ENCODE measurements at regions not wholly inside any gene's neighbourhood (a gene's known extent, or its start where the extent isn't known, plus 50 kb on each side); places are given as distances from the start of the nearest gene placed in this dataset.

GRCh38 chrX:39150220-39150619, 349.0 kb downstream of the MID1IP1 start:
- no peak overlapping the region for H4K5ac ChIP-seq (ENCODE audit: low read depth, low read length)
- no peak overlapping the region for H3K9ac ChIP-seq (ENCODE audit: low read depth, low read length)
- ChIA-PET CTCF (no interaction called here), POLR2A (ENCODE audit: unreplicated experiment) (no interaction called here)
- H3K27me3 ChIP-seq (ENCODE audit: control insufficient read depth, insufficient read depth, low read length) = peaks cover 24% of the 10 kb centered on the region
- no peak overlapping the region for H2AK9ac ChIP-seq (replicated peaks; ENCODE audit: low read depth, low read length, poor library complexity)
- no peak overlapping the region for H3K23ac ChIP-seq (ENCODE audit: low read depth, low read length)
- H3K9me3 ChIP-seq (ENCODE audit: control insufficient read depth, insufficient read depth, low read length) = no peaks in the 10 kb centered on the region
- no peak overlapping the region for H4K8ac ChIP-seq (ENCODE audit: low read depth in 2 of 2, low read length in 2 of 2)
- no peaks in the 10 kb centered on the region for H4K20me1 ChIP-seq (ENCODE audit: insufficient read depth, low read length)
- dilution Hi-C loops (cut with HindIII; ENCODE audit: low sequenced_read_pairs, unreplicated experiment) = no loop called here
- no peak overlapping the region for H2BK15ac ChIP-seq (ENCODE audit: low read depth, low read length)
- H3K9me1 ChIP-seq (ENCODE audit: insufficient read depth, low read length) = no peaks in the 10 kb centered on the region
- H2AFZ ChIP-seq (replicated peaks; ENCODE audit: low read length, poor library complexity) = no peak overlapping the region
- intact Hi-C loops (cut with micrococcal nuclease) = loop anchor here (5.0 kb wide), 1 partner anchor 488 kb away; no protein-coding TSS in a partner anchor
- no peak overlapping the region for H3K4me3 ChIP-seq (ENCODE audit: insufficient read depth, low read depth, low read length)
- H4K91ac ChIP-seq (ENCODE audit: insufficient read depth, low read depth, low read length) = no peak overlapping the region
- WGBS, 2 experiments (ENCODE audit: extremely low coverage in 2 of 2, insufficient read length in 1 of 2) = no CpG with 5 or more reads among the region's 5 CpGs
- H3K4ac ChIP-seq (ENCODE audit: low read depth, low read length) = no peak overlapping the region
- H3K18ac ChIP-seq (ENCODE audit: low read depth, low read length) = no peak overlapping the region
- ATAC-seq (ENCODE audit: low read depth) (no peak), DNase-seq (no peak)
- no peak overlapping the region for H2BK120ac ChIP-seq (ENCODE audit: low read depth, low read length)
- no peak overlapping the region for H2BK20ac ChIP-seq (ENCODE audit: low read depth, low read length)
- no peak overlapping the region for H2AK5ac ChIP-seq (ENCODE audit: low read depth, low read length)
- H3K4me2 ChIP-seq (ENCODE audit: low read depth, low read length) = no peak overlapping the region
- no peaks in the 10 kb centered on the region for H3K36me3 ChIP-seq (ENCODE audit: control insufficient read depth, insufficient read depth, low read length)
- no peak overlapping the region for H3K56ac ChIP-seq (ENCODE audit: extremely low read depth, insufficient read depth, low read length)
- H3K27ac ChIP-seq (ENCODE audit: insufficient read depth, low read length) = no peak overlapping the region
- no peaks in the 10 kb centered on the region for H3K79me1 ChIP-seq (ENCODE audit: low read depth in 1 of 2, low read length in 2 of 2)
- no peaks in the 10 kb centered on the region for H3K4me1 ChIP-seq (ENCODE audit: control insufficient read depth, insufficient read depth, low read length)
- BruUV-seq (replicated peaks) = no TSS peak
- no peak overlapping the region for H2BK5ac ChIP-seq (ENCODE audit: low read depth, low read length, poor library complexity, severe bottlenecking)
- H3K14ac ChIP-seq (replicated peaks; ENCODE audit: low read depth, low read length) = no peak overlapping the region
- in situ Hi-C loops (cut with MboI; ENCODE audit: low sequenced_read_pairs) = no loop called here
- TF ChIP-seq RFX5 (IDR thresholded peaks at IDR 0.05; ENCODE audit: low read depth, low read length) (no peak), CEBPB (IDR thresholded peaks at IDR 0.05; ENCODE audit: low read depth, low read length) (no peak), NFE2L2 (IDR thresholded peaks at IDR 0.05; ENCODE audit: low read depth, low read length) (no peak), CTCF (conservative IDR thresholded peaks at IDR 0.05; ENCODE audit: low read depth, low read length) (no peak), ELK1 (IDR thresholded peaks at IDR 0.05; ENCODE audit: borderline replicate concordance, low read depth, low read length) (no peak), RCOR1 (IDR thresholded peaks at IDR 0.05; ENCODE audit: insufficient replicate concordance, low read length) (no peak), BHLHE40 (IDR thresholded peaks at IDR 0.05; ENCODE audit: low read depth, low read length) (no peak), CHD1 (IDR thresholded peaks at IDR 0.05; ENCODE audit: low read depth, low read length) (no peak), MAFK (IDR thresholded peaks at IDR 0.05; ENCODE audit: low read depth, low read length) (no peak), RAD21 (IDR thresholded peaks at IDR 0.05; ENCODE audit: low read length) (no peak), POLR2A (IDR thresholded peaks at IDR 0.05; ENCODE audit: low read depth, low read length) (no peak), MAZ (IDR thresholded peaks at IDR 0.05; ENCODE audit: borderline replicate concordance, low read depth, low read length) (no peak), MXI1 (IDR thresholded peaks at IDR 0.05; ENCODE audit: borderline replicate concordance, low read depth, low read length) (no peak), FOS (IDR thresholded peaks at IDR 0.05; ENCODE audit: low read depth, low read length) (no peak), SMC3 (IDR thresholded peaks at IDR 0.05; ENCODE audit: low read depth, low read length) (no peak), USF2 (IDR thresholded peaks at IDR 0.05; ENCODE audit: low read depth, low read length) (no peak)

All from IMR-90 (cell line).